ENCODE measurements at regions not wholly inside any gene's neighbourhood (a gene's known extent, or its start where the extent isn't known, plus 50 kb on each side); places are given as distances from the start of the nearest gene placed in this dataset.

GRCh38 chr12:90245391-90245790 lies 536.8 kb upstream of the ATP2B1 start:
- no peaks in the 10 kb centered on the region for H3F3A ChIP-seq (ENCODE audit: insufficient read depth)
- no peak overlapping the region for H3K4me2 ChIP-seq (ENCODE audit: low read depth, low read length, poor library complexity, severe bottlenecking)
- H3K27me3 ChIP-seq (ENCODE audit: low read length), result no peaks in the 10 kb centered on the region
- H3K4me3 ChIP-seq (ENCODE audit: insufficient read depth, low read length, poor library complexity, severe bottlenecking), result no peak overlapping the region
- TF ChIP-seq EZH2phosphoT487 (conservative IDR thresholded peaks at IDR 0.05; ENCODE audit: low read length) (no peak), CTCF (IDR thresholded peaks at IDR 0.05; ENCODE audit: insufficient read depth, low read length, poor library complexity, severe bottlenecking) (no peak)
- H3K9me2 ChIP-seq (replicated peaks; ENCODE audit: insufficient read depth, low read length), result no peaks in the 10 kb centered on the region
- H3K9me3 ChIP-seq (ENCODE audit: insufficient read depth, low read length), result no peaks in the 10 kb centered on the region
- H3K79me2 ChIP-seq (ENCODE audit: insufficient read depth, low read length), result no peaks in the 10 kb centered on the region
- no peaks in the 10 kb centered on the region for H3K36me3 ChIP-seq (ENCODE audit: low read length)
- H3K9ac ChIP-seq (ENCODE audit: low read length), result no peak overlapping the region
- H2AFZ ChIP-seq (ENCODE audit: low read depth, low read length, severe bottlenecking), result no peak overlapping the region
- no peak overlapping the region for H3K27ac ChIP-seq (ENCODE audit: low read depth, low read length)
- H4K20me1 ChIP-seq (ENCODE audit: low read depth, low read length), result no peaks in the 10 kb centered on the region

GRCh38 chr12:90244232-90244631 lies 535.6 kb upstream of the ATP2B1 start:
- Histone ChIP-seq H4K20me1 (ENCODE audit: low read depth, low read length) (no peaks in the 10 kb centered on the region), H3K9ac (ENCODE audit: low read length) (no peak overlapping the region), H3K4me3 (ENCODE audit: insufficient read depth, low read length, poor library complexity, severe bottlenecking) (no peak overlapping the region), H3K36me3 (ENCODE audit: low read length) (no peaks in the 10 kb centered on the region), H3K9me3 (ENCODE audit: insufficient read depth, low read length) (no peaks in the 10 kb centered on the region), H3K9me2 (replicated peaks; ENCODE audit: insufficient read depth, low read length) (no peaks in the 10 kb centered on the region), H3K27me3 (ENCODE audit: low read length) (no peaks in the 10 kb centered on the region), H3F3A (ENCODE audit: insufficient read depth) (no peaks in the 10 kb centered on the region), H3K4me2 (ENCODE audit: low read depth, low read length, poor library complexity, severe bottlenecking) (no peak overlapping the region), H3K27ac (ENCODE audit: low read depth, low read length) (no peak overlapping the region), H3K79me2 (ENCODE audit: insufficient read depth, low read length) (no peaks in the 10 kb centered on the region), H2AFZ (ENCODE audit: low read depth, low read length, severe bottlenecking) (no peak overlapping the region)
- no peak for TF ChIP-seq CTCF (IDR thresholded peaks at IDR 0.05; ENCODE audit: insufficient read depth, low read length, poor library complexity, severe bottlenecking)

- H3K4me3 ChIP-seq (ENCODE audit: insufficient read depth, low read length, poor library complexity, severe bottlenecking), result no peak overlapping the region
- no peak overlapping the region for H2AFZ ChIP-seq (ENCODE audit: low read depth, low read length, severe bottlenecking)
- no peak overlapping the region for H3K9ac ChIP-seq (ENCODE audit: low read length)
- H3K4me2 ChIP-seq (ENCODE audit: low read depth, low read length, poor library complexity, severe bottlenecking), result no peak overlapping the region
- no peaks in the 10 kb centered on the region for H4K20me1 ChIP-seq (ENCODE audit: low read depth, low read length)
- H3K9me2 ChIP-seq (replicated peaks; ENCODE audit: insufficient read depth, low read length), result no peaks in the 10 kb centered on the region
- H3K79me2 ChIP-seq (ENCODE audit: insufficient read depth, low read length), result no peaks in the 10 kb centered on the region
- TF ChIP-seq EZH2phosphoT487 (conservative IDR thresholded peaks at IDR 0.05; ENCODE audit: low read length) (no peak), CTCF (IDR thresholded peaks at IDR 0.05; ENCODE audit: insufficient read depth, low read length, poor library complexity, severe bottlenecking) (no peak)
- no peaks in the 10 kb centered on the region for H3K36me3 ChIP-seq (ENCODE audit: low read length)
- no peaks in the 10 kb centered on the region for H3F3A ChIP-seq (ENCODE audit: insufficient read depth)
- no peak overlapping the region for H3K27ac ChIP-seq (ENCODE audit: low read depth, low read length)
- no peaks in the 10 kb centered on the region for H3K9me3 ChIP-seq (ENCODE audit: insufficient read depth, low read length)
- H3K27me3 ChIP-seq (ENCODE audit: low read length), result no peaks in the 10 kb centered on the region
Measured at GRCh38 chr12:90243211-90243610, 534.6 kb upstream of the ATP2B1 start.
